NCI-H2227 (cell line): ENCODE measurements at regions not wholly inside any gene's neighbourhood (a gene's known extent, or its start where the extent isn't known, plus 50 kb on each side); places are given as distances from the start of the nearest gene placed in this dataset.

ENCODE experiments used
- DNase-seq: peaks from one replicate; lab custom pipeline; 2025; ENCODE audit not compliant: unreplicated experiment; lab: John Stamatoyannopoulos, UW

DNA sequence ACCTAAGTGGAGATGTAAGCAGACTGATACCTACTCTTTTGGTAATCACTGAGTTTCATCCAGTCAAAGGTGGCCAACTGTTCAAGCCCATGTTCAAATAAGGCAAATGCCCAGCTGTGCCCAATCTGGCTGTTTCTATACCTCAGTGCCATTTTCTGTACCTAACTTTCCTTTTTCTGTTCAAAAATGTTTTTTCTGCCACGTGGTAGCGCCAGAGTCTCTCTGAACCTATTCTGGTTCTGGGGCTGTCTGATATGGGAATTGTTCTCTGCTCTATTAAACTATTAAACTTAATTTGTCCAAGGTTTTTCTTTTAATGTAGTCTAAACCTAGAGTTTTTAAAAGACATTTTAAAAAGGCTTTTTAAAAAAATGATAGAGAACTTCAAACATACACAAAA, 391.2 kb downstream of the NOVA1 start:
- peak; percentile 14 for DNase-seq

DNA sequence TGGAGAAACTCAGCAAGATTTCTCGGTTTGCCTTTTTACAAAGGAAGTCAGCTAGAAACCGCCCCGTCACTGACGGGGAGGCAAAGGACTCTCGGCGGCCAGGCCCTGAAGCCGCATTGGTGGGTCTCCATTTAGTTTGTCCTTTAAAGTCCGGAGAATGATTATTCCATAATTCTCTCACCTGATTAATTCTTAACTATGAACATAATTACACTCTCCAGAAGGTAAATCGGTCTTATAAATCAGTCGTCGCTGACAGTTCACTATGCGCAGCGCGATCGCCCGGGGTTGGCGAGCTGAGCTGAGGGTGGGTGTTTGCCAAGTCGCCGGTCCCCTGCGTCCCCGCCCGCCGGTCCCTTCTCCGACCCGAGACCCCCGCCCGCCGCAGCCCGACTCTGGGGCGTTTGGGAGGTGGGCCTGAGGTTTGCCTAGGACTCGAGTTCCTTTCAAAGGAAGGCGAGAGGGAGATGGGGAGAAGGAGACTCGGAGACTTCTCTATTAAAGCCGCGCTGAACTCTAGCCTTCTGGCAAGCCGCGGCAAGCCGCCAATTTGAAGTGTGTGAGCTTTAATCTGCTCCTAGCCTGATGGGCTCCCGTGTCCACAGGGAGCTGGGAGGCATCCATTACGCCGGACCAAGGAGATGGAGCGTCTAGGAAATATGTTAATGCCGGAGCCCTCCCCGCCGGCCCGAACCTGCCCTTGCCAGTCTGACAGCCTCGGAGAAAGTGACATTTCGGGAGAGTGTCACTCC, 392.9 kb downstream of the NOVA1 start:
- DNase-seq: peak; percentile 77

DNA sequence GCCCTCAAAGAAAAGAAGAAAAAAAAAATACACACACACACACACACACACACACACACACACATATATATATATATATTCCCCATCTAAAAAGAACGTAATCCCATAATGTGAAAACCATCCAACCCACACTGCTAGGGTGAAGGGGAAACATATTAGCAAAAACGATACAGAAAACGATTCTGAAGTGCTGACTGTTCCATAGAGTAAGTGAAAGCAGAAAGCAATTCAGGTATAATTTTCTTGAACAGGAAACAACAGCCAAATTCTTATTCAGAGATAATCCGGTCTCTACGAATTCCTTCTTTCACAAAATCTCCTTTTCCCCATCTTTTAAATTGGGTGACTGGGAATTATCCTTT, 393.5 kb downstream of the NOVA1 start:
- DNase-seq: peak; percentile 51

DNA sequence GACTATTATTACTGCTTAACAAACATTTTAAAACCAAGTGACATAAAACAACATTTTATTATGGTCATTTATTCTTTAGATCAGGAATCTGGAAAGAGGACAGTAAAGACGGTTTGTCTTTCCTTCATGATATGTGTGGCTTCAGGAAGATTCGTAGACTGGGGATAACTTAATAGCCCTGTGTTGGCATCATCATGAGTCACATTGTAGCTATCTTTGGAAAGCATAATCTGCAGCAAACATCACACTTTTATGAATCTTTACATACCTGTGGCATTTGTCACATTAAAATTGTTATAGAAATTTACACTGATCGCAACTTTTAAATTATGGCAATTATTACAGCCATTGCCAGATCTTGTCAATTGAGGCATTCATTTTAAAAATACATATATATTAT, 397.1 kb downstream of the NOVA1 start:
- DNase-seq: no peak

DNA sequence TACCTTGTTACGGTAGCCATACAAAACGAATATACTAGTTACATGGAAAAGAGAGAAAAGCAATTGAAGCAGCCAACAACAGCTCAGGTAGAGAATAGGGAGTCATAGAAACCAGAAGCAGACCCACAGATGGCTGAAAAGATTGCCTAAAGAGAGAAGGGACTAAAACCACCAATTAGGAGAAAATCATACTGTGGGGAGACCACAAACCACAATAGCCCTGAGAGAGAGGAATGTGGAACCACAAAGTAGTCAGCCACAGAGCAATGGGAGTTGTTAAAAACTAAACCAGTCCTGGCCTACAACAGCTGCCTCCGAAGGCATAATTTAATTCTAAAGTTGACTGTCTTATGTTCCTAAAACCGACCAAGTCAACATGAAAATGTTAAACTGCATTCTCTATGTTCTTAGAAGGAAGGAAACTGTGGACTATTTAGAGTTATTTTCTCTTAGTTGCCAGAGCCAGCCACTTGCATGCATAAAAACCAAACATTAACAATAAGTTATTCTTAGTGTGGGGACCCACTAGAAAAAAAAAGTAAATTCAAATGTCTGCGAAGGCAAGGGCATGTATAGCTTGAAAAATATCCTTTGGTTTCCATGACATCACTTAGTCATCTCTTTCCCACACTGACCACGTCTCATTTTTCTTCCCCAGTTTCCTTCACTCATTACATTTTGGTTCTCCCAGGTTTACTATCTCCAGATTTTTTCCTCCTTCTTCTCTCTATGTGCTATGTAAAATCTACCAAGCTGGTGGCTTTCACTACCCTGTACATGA, 398.1 kb downstream of the NOVA1 start:
- DNase-seq: no peak

DNA sequence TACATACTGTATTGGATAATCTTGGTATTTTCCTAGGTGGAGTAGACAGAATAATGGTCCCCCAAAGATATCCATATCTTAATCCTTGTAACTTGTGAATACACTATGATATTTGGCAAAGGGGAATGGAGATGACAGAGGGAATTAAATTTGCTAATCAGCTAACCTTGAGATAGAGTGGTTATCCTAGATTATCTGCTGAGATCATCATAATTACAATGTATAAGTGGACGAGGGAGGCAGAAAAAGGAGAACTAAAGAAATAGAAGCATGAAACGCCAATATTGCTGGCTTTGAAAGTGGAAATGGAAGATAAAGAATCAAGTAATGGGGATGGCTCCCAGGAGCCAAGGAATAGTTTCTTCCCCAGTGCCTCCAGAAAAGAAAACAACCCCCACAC, 398.7 kb downstream of the NOVA1 start:
- DNase-seq: no peak

DNA sequence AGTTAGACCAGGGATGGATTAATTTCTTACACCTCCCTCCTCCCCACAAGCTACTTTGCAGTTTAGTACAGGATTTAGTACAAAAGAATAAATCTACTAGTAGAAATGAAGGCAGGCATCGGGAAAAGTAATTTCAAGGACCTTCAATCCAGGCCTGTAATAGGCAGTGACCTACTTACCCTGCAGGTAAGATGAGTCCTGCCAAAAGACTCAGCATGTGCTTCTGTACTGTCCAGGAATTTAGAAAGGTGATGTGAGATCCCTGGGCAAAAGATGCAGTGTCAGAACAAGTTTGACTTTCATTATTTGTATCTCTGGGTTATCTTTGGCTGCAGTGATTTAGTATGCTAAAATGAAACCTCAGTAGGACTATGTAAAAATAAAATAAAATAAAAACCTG, 403.0 kb downstream of the NOVA1 start:
- no peak for DNase-seq

DNA sequence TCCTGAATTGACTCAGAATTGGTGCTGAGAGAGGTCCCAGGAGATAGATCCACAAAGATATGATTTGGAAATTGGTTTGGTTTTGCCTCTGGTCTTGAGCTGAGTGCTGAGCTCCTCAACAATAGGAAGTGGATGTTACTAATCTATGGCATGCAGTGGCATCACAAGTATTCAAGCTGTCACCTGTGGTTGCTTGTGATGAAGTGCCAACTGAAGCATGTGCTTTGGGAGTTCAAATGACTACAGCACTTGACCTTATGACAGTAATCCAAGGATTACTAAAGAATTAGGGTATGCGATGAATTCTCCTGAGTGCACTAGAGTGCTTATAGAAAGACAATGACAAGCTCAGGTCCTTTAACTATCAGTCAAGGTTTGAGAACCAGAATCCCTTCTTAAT, 406.2 kb downstream of the NOVA1 start:
- peak; percentile 21 for DNase-seq

DNA sequence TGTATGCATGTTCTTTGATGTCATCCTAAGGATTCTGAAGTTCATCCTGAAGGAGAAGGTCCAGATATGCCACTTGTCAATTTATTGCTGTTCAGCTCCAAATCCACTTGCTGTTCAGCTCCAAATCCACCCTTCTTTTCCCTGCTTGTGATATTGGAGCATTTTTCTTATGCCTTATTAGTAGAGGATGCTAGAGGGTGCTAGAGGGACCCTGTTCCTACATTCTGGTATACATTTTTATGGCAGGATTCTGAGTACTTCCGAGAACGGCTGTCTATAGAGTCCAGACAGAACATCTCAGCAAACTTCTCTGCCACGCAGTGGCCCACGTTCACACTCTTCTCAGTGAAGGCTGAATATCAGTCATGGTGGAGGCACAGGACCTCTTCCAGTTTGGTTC, 406.7 kb downstream of the NOVA1 start:
- no peak for DNase-seq

DNA sequence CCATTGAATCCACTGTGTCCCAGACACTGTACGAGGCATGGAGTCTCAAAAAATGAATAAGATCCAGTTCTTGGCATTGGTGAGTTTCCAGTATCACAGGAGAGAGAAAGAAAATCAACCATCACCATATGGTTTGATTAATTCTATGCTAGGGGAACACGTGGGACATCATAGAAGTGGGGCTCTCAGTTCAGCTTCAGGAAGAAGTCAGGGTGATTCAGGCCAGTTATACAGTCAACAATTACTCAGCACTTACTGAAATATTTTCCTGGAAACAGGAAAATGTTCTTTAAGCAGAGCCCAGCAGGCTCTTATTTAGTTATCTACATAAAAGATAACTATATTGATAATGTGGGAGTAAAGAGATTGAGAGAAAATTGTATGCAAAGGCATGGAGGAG, 407.2 kb downstream of the NOVA1 start:
- DNase-seq: no peak

DNA sequence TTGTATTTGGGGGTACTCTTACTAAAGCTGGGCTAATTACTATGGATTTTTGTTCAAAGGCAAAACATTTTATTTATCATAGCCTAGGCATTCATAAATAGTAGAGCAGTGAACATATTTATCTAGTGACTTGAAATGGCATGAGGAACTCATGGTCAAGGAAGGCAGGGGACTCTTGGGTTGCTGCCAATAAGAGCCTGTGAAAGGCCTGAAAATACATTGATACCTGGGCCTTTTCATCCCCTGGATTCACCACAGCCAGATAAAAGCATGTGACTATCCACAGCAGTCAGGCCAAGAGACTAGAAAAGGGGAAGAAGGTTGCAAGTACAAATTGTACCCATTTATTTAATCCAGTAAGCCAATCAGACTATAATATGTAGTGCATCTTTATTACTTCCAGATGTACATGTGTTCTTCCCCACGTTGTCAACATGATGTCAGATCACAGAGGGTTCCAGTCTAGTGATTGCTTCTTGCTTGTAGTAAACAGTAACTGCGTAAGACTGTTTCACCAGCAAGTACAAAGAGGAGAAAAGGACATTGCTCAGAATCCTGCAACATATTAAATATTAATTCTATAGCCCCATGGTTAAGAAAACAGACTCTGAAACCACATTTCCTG, 409.7 kb downstream of the NOVA1 start:
- no peak for DNase-seq

DNA sequence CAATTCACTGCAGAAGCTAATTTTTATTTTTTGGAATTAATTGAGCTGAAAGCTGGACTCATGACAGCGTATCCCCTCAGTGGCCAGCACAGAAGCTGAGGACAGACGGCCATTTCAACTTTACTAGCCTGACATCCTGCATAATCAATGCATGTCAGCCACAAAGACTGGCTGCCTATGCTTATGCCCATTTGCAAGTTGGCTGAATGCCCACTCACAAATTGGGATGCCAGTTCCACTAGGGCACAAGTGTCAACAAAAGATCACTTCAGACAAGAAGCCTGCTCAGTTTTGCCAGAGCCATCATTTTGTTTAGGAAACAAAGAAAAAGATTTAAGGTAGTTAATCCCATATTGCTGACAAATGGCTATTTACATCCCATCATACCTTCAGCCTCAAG, 417.6 kb downstream of the NOVA1 start:
- DNase-seq: no peak

DNA sequence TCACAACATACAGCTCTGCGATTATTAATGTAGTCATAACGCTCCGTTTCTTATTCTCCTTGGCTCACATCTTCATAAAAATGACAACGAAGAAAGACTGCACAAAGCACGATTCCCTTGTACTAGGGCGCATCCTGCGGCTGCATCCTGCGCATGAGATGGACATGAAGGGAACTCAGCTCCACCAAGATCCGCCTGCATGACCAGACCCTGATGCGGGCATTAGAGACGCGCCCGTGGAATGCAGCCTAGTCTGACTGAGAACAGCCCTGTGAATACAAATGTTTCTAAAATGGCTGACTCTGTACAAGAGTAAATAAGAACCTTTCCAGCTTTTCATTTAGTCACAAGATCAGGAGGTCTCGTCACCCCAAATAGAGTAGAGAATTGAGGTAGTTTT, 422.2 kb downstream of the NOVA1 start:
- DNase-seq: peak; percentile 1

DNA sequence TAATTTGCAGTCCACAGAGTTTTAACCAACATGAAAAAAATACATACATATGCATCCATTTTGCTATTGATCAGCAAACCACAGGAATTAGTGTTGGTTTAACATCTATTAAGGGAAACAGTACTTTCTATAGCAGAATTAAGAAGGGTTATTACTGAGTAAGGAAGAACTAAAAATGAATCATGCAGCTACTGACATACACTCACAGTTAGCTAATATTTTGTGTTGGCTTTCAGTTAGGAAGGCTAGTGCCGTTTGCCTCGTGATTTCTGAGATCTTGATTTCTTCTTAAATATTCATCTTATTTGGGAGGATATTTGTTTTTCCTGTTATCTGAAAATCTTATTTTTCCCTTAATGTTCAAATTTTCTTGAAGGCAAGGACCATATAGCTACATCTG, 423.4 kb downstream of the NOVA1 start:
- DNase-seq: no peak

DNA sequence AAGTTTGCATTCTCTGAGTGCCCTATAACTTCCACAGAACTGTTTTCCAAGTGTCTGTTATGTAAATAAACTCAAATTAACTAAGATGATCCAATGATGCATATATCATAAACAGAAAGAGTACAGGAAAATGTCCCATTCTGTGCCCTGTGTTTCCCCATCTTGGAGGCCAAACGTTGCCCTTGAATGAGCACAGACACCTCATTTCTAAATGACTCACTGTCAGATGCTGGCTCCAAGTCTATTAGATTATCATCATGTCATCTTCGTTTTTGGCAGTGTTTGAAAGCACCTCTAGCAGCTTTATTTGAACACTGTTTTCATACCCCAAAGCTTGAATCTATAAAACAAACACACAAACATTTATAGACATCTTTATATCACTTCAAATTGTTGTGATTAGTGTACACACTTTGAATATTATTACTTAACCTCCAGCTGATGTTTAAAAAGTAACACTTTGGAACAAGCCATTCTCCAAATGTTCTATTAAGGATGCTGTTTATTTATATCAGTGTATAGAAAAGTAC, 424.2 kb downstream of the NOVA1 start:
- DNase-seq: no peak

DNA sequence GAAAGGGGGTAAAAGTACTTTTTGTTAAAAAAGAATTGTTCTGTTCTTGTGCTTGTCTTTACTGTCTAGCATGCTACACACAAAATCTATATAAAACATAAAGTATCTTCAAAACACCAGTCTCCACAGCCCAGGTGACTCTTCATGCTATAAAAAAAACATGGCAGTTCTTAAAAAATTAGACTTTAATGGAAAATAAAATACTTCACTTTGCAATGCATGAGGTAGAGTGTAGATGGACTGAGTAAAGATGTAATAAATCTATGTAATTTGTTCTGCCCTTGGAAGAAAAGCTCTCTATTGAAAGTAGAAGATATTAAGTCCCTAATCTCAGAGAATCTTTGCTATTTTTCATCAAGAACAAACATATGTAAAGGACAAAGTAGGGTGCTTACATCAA, 425.4 kb downstream of the NOVA1 start:
- no peak for DNase-seq

DNA sequence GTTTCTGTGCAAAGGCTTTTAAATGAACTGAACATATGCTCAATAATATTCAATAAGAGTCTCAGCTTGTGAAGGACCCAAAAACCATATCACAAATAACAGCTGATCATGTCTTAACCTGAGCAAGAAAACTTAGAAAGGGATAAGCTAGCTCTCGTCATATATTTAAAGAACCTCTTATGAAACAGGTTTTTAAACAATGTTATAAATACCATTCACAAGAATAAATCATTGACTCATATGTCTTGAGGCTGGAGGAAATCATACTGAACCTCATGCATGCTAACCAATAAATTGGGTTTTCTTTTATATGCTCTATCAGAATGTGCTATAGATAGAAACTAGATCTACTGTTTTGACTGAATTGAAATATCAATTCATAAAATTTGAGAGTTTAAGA, 426.9 kb downstream of the NOVA1 start:
- DNase-seq: no peak

DNA sequence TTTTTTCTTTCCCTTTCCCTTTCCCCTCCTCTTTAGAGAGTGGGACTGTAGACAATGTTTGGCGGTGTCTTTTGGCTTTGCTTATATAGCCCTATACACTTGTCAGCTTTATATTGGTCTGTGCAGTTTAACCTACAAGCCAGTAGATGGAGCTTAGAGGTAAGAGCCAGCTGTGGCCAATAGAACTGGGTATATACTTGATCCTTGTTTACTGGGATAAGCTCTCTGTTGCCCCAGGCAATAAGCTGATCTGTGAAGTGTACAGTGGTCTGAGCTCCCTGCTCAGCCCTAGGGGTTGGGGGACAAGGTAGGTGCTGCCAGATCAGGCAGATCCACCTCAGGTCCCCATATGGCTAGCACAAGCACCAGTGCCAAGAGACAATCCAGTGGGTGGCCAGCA, 434.1 kb downstream of the NOVA1 start:
- DNase-seq: peak; percentile 4

DNA sequence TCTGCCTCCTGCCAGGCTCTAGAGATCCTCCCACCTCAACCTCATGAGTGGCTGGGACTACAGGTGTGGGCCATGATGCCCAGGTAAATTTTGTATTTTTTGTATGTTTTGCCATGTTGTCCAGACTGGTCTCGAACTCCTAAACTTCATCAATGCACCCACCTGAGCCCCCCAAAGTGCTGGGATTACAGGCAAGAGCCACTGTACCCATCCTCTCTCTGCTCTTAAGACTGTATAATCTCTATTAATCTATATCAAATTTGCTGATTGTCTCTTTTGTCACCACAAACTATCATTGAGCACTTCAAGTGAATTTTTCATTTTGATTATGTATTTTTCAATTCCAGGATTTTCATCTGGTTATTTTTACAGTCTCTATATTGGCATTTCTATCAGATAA, 440.3 kb downstream of the NOVA1 start:
- no peak for DNase-seq

DNA sequence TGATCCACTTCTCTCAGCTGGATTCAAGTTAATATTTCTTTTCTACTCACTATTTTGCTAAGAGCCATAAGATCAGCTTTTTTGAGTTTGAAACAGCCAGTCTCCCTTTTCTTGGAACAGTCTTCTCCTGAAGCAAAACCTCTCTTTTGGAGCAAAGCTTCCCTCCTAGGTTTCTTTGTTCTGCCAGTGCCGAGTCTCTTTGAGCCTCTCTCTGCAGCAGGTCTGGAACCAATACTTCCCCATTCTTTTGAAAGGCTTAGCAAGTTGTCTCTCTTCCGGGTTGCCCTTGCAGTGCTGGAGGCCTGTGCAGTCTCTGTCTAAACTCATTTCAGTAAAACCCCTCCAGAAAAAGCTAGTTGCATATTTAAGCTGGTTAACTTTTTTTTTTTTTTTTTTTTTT, 454.8 kb downstream of the NOVA1 start:
- no peak for DNase-seq

DNA sequence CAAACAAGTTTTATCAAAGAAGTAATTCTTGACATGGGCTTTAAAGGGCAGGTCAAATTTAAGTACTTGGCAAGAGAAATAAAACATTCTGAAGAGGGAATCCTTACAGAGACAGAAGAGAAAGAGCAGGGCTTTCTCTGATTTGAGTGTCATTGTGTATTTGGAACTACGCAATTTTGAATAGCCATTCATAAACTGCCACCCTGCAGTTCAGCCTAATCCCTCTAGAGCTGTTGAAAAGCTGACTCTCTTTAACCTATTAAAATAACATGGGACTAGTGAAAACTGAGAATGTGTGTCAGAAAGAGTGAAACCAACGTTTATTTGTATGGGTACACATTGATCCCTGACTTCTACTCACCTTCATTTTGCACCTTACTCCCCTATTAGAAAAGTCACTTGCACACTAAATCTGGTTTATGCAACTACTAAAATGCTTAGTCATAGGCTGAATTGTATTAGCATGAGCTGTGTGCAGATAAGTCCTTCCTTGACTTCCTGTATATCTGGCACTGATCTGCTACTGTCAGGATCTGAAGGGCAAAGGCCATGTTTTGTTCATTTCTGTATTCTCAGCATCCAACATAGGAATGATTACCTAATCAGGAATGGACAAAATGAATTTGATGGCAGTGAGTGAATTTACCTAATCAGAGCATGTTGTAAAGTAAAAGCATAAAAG, 458.9 kb downstream of the NOVA1 start:
- DNase-seq: peak; percentile 25
